ENCODE measurements at regions not wholly inside any gene's neighbourhood (a gene's known extent, or its start where the extent isn't known, plus 50 kb on each side); places are given as distances from the start of the nearest gene placed in this dataset.

- TF ChIP-seq, protein P1, sequence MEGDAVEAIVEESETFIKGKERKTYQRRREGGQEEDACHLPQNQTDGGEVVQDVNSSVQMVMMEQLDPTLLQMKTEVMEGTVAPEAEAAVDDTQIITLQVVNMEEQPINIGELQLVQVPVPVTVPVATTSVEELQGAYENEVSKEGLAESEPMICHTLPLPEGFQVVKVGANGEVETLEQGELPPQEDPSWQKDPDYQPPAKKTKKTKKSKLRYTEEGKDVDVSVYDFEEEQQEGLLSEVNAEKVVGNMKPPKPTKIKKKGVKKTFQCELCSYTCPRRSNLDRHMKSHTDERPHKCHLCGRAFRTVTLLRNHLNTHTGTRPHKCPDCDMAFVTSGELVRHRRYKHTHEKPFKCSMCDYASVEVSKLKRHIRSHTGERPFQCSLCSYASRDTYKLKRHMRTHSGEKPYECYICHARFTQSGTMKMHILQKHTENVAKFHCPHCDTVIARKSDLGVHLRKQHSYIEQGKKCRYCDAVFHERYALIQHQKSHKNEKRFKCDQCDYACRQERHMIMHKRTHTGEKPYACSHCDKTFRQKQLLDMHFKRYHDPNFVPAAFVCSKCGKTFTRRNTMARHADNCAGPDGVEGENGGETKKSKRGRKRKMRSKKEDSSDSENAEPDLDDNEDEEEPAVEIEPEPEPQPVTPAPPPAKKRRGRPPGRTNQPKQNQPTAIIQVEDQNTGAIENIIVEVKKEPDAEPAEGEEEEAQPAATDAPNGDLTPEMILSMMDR (IDR thresholded peaks at IDR 0.05; ENCODE audit: low read length): no peak
- no peak for TF ChIP-seq EZH2 (IDR thresholded peaks at IDR 0.05; ENCODE audit: borderline replicate concordance, low read length)
Observed at GRCh38 chr7:131974671-131975070, 418.2 kb upstream of the PODXL start.
